HUES48 (cell line): ENCODE measurements at regions not wholly inside any gene's neighbourhood (a gene's known extent, or its start where the extent isn't known, plus 50 kb on each side); places are given as distances from the start of the nearest gene placed in this dataset.

Experiments
- H3K27ac ChIP-seq: one replicate; pipeline ENCODE4 v1.7.0; 2013; ENCODE audit warnings: low read depth, low read length, inconsistent platforms
- H3K27me3 ChIP-seq: 2 replicates; pipeline ENCODE4 v1.6.1; 2013; ENCODE audit warnings: mild to moderate bottlenecking, low read length; ENCODE audit not compliant: control insufficient read depth, insufficient read depth
- H3K36me3 ChIP-seq: 2 replicates; pipeline ENCODE4 v1.6.1; 2013; ENCODE audit warnings: low read length; ENCODE audit not compliant: control insufficient read depth, insufficient read depth
- H3K4me1 ChIP-seq: 2 replicates; pipeline ENCODE4 v1.6.1; 2013; ENCODE audit warnings: mild to moderate bottlenecking, low read length; ENCODE audit not compliant: control insufficient read depth, insufficient read depth
- H3K4me3 ChIP-seq: 2 replicates; pipeline ENCODE4 v1.5.1; 2013; ENCODE audit warnings: mild to moderate bottlenecking, low read depth, low read length
- H3K9ac ChIP-seq: 2 replicates; pipeline ENCODE4 v1.6.1; 2013; ENCODE audit warnings: mild to moderate bottlenecking, low read depth, low read length, moderate library complexity
- H3K9me3 ChIP-seq: 2 replicates; pipeline ENCODE4 v1.6.1; 2013; ENCODE audit warnings: low read length; ENCODE audit not compliant: control insufficient read depth, insufficient read depth

- Histone ChIP-seq H3K36me3 (no peaks in the 10 kb centered on the region), H3K4me3 (no peak overlapping the region), H3K9me3 (no peaks in the 10 kb centered on the region), H3K27ac (no peak overlapping the region), H3K9ac (no peak overlapping the region), H3K4me1 (no peaks in the 10 kb centered on the region), H3K27me3 (no peaks in the 10 kb centered on the region)
These were observed 595.3 kb upstream of the MGMT start for GRCh38 chr10:128871671-128872231.

- H3K4me1 ChIP-seq, result no peaks in the 10 kb centered on the region
- no peaks in the 10 kb centered on the region for H3K36me3 ChIP-seq
- no peak overlapping the region for H3K4me3 ChIP-seq
- H3K9me3 ChIP-seq, result no peaks in the 10 kb centered on the region
- H3K9ac ChIP-seq, result no peak overlapping the region
- no peak overlapping the region for H3K27ac ChIP-seq
- no peaks in the 10 kb centered on the region for H3K27me3 ChIP-seq
These were observed 593.5 kb upstream of the MGMT start for GRCh38 chr10:128873411-128874054.

GRCh38 chr10:128874331-128874730, 592.7 kb upstream of the MGMT start:
- Histone ChIP-seq H3K9ac (no peak overlapping the region), H3K27ac (no peak overlapping the region), H3K36me3 (no peaks in the 10 kb centered on the region), H3K27me3 (no peaks in the 10 kb centered on the region), H3K9me3 (no peaks in the 10 kb centered on the region), H3K4me3 (no peak overlapping the region), H3K4me1 (no peaks in the 10 kb centered on the region)

- Histone ChIP-seq H3K27me3 (no peaks in the 10 kb centered on the region), H3K27ac (no peak overlapping the region), H3K36me3 (no peaks in the 10 kb centered on the region), H3K9me3 (no peaks in the 10 kb centered on the region), H3K9ac (no peak overlapping the region), H3K4me1 (no peaks in the 10 kb centered on the region), H3K4me3 (no peak overlapping the region)
These were observed 591.9 kb upstream of the MGMT start for GRCh38 chr10:128875030-128875744.

- H3K27ac ChIP-seq, result no peak overlapping the region
- no peak overlapping the region for H3K9ac ChIP-seq
- no peaks in the 10 kb centered on the region for H3K36me3 ChIP-seq
- no peaks in the 10 kb centered on the region for H3K27me3 ChIP-seq
- no peaks in the 10 kb centered on the region for H3K9me3 ChIP-seq
- H3K4me1 ChIP-seq, result no peaks in the 10 kb centered on the region
- no peak overlapping the region for H3K4me3 ChIP-seq
These were observed 590.9 kb upstream of the MGMT start for GRCh38 chr10:128875956-128876736.

GRCh38 chr10:128877141-128877540, 589.9 kb upstream of the MGMT start:
- Histone ChIP-seq H3K4me1 (no peaks in the 10 kb centered on the region), H3K4me3 (no peak overlapping the region), H3K36me3 (no peaks in the 10 kb centered on the region), H3K9me3 (no peaks in the 10 kb centered on the region), H3K27me3 (no peaks in the 10 kb centered on the region), H3K9ac (no peak overlapping the region), H3K27ac (no peak overlapping the region)

- no peak overlapping the region for H3K27ac ChIP-seq
- H3K36me3 ChIP-seq, result no peaks in the 10 kb centered on the region
- no peaks in the 10 kb centered on the region for H3K27me3 ChIP-seq
- no peak overlapping the region for H3K4me3 ChIP-seq
- no peaks in the 10 kb centered on the region for H3K4me1 ChIP-seq
- no peaks in the 10 kb centered on the region for H3K9me3 ChIP-seq
- H3K9ac ChIP-seq, result no peak overlapping the region
These were observed 589.1 kb upstream of the MGMT start for GRCh38 chr10:128877936-128878335.

- Histone ChIP-seq H3K36me3 (no peaks in the 10 kb centered on the region), H3K27ac (no peak overlapping the region), H3K4me1 (no peaks in the 10 kb centered on the region), H3K27me3 (no peaks in the 10 kb centered on the region), H3K9ac (no peak overlapping the region), H3K9me3 (no peaks in the 10 kb centered on the region), H3K4me3 (no peak overlapping the region)
These were observed 588.0 kb upstream of the MGMT start for GRCh38 chr10:128879030-128879429.

- H3K9ac ChIP-seq, result no peak overlapping the region
- no peaks in the 10 kb centered on the region for H3K27me3 ChIP-seq
- no peaks in the 10 kb centered on the region for H3K9me3 ChIP-seq
- H3K4me1 ChIP-seq, result no peaks in the 10 kb centered on the region
- no peak overlapping the region for H3K27ac ChIP-seq
- no peak overlapping the region for H3K4me3 ChIP-seq
- H3K36me3 ChIP-seq, result no peaks in the 10 kb centered on the region
These were observed 587.5 kb upstream of the MGMT start for GRCh38 chr10:128879441-128880140.

- H3K4me1 ChIP-seq, result no peaks in the 10 kb centered on the region
These were observed 586.8 kb upstream of the MGMT start for GRCh38 chr10:128880159-128880725.

More at GRCh38 chr10:128880159-128880725, 586.8 kb upstream of the MGMT start:
- no peaks in the 10 kb centered on the region for H3K27me3 ChIP-seq
- H3K9me3 ChIP-seq, result peaks cover 6% of the 10 kb centered on the region; the same call in 1 of the 2 replicates
- no peak overlapping the region for H3K4me3 ChIP-seq
- no peak overlapping the region for H3K9ac ChIP-seq
- H3K27ac ChIP-seq, result no peak overlapping the region
- H3K36me3 ChIP-seq, result no peaks in the 10 kb centered on the region
